Caco-2 (cell line): ENCODE measurements at regions not wholly inside any gene's neighbourhood (a gene's known extent, or its start where the extent isn't known, plus 50 kb on each side); places are given as distances from the start of the nearest gene placed in this dataset.

Experiments
- BruUV-seq: library from RNA; stranded (reverse); fragments of 400-500 nt; replicated peaks from 2 replicates; lab custom pipeline; 2021; lab: Mats Ljungman, UMichigan
- CTCF ChIA-PET: fragments of 300-600 bp; sonication (Branson Sonifier 250); formaldehyde crosslinking; loops from one replicate; lab custom pipeline; 2022; ENCODE audit warnings: antibody characterized with exemption; lab: Charles Lee
- POLR2A ChIA-PET: fragments of 300-600 bp; sonication (Branson Sonifier 250); formaldehyde crosslinking; loops from one replicate; lab custom pipeline; 2022; ENCODE audit warnings: antibody characterized with exemption; lab: Charles Lee
- DNase-seq, 2 experiments: peaks; one replicate each; pipeline versions ENCODE4 v3.0.0 to v3.0.0-alpha.2; 2020 to 2022
- H3K27me3 ChIP-seq: replicated peaks from 2 replicates; pipeline ENCODE4 v1.6.0; 2011; ENCODE audit warnings: low read length; ENCODE audit not compliant: control insufficient read depth, insufficient read depth
- H3K36me3 ChIP-seq: 2 replicates; pipeline ENCODE4 v1.5.1; 2011; ENCODE audit warnings: low read length; ENCODE audit not compliant: control insufficient read depth, insufficient read depth
- H3K4me1 ChIP-seq: fragments of 250-450 bp; sonication (Bioruptor Pico); 2 replicates; pipeline ENCODE4 v1.5.1; 2020; ENCODE audit warnings: mild to moderate bottlenecking
- H3K4me3 ChIP-seq: 2 replicates; pipeline ENCODE4 v1.5.1; 2011; ENCODE audit warnings: low read depth, mild to moderate bottlenecking, control low read depth, low read length
- H3K9me3 ChIP-seq: fragments of 250-450 bp; sonication (Bioruptor Pico); 2 replicates; pipeline ENCODE4 v1.5.1; 2020; ENCODE audit warnings: mild to moderate bottlenecking, moderate library complexity
- H3K27ac Mint-ChIP-seq: one replicate; pipeline ENCODE4 v1.8.0; 2022; ENCODE audit warnings: mixed read lengths; ENCODE audit not compliant: unreplicated experiment
- H3K27me3 Mint-ChIP-seq: one replicate; pipeline ENCODE4 v1.8.0; 2022; ENCODE audit warnings: mixed read lengths; ENCODE audit not compliant: insufficient read depth, unreplicated experiment
- H3K36me3 Mint-ChIP-seq: one replicate; pipeline ENCODE4 v1.8.0; 2022; ENCODE audit warnings: mild to moderate bottlenecking, mixed read lengths; ENCODE audit not compliant: insufficient read depth, unreplicated experiment
- H3K4me1 Mint-ChIP-seq: one replicate; pipeline ENCODE4 v1.8.0; 2022; ENCODE audit warnings: low read depth, mixed read lengths; ENCODE audit not compliant: unreplicated experiment
- H3K4me3 Mint-ChIP-seq: one replicate; pipeline ENCODE4 v1.8.0; 2022; ENCODE audit warnings: mild to moderate bottlenecking, moderate library complexity, mixed read lengths; ENCODE audit not compliant: unreplicated experiment
- H3K9me3 Mint-ChIP-seq: one replicate; pipeline ENCODE4 v1.8.0; 2022; ENCODE audit warnings: mixed read lengths; ENCODE audit not compliant: unreplicated experiment
- intact Hi-C: fragments of 100-400 bp; cut with micrococcal nuclease; formaldehyde crosslinking; loops from one replicate; pipeline ENCODE4 v1.10.0; 2022; ENCODE audit not compliant: unreplicated experiment
- TF ChIP-seq, protein P1 (sequence below), 2 experiments: fragments of 200-600 bp in 1 of 2; IDR thresholded peaks; 1 replicate in 1 of 2; 2 replicates in 1 of 2; pipeline versions ENCODE4 v1.5.1 to v1.8.0; 2011 to 2022; ENCODE audit warnings: antibody characterized with exemption in 1 of 2, control low read depth in 1 of 2, inconsistent platforms in 1 of 2, low read depth in 1 of 2, low read length in 1 of 2, mild to moderate bottlenecking in 1 of 2, moderate library complexity in 1 of 2; ENCODE audit not compliant: insufficient read depth in 1 of 2, severe bottlenecking in 1 of 2, unreplicated experiment in 1 of 2

DNA sequence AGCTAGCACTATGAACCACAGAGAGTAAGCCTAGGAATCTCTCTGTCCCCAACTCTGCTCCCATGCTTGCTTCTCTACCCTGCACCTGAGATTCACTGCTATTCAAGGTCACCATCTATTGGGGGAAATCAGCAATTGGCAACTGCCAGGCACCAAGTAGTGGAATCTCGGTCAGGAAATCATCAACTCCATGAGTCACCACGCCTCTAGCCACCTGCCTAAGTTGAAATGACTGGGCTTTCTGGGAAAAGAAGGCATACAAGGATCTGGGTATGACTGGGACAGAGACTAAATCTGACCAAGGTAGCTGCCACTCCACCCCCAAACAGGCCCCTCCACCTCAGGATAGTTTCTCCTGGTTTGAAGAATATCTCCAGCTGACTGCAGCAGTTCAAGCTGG lies 464.1 kb upstream of the CBLB start:
- Histone ChIP-seq H3K36me3 (no peaks in the 10 kb centered on the region), H3K27me3 (no peaks in the 10 kb centered on the region), H3K4me3 (no peak overlapping the region), H3K9me3 (no peaks in the 10 kb centered on the region), H3K4me1 (no peaks in the 10 kb centered on the region)
- no TSS peak for BruUV-seq
- DNase-seq: no peak
- intact Hi-C loops: no loop called here
- no peaks in the 10 kb centered on the region for H3K9me3 Mint-ChIP-seq
- no peak overlapping the region for H3K4me3 Mint-ChIP-seq
- POLR2A ChIA-PET: no interaction called here
- no peaks in the 10 kb centered on the region for H3K36me3 Mint-ChIP-seq
- TF ChIP-seq, protein P1, sequence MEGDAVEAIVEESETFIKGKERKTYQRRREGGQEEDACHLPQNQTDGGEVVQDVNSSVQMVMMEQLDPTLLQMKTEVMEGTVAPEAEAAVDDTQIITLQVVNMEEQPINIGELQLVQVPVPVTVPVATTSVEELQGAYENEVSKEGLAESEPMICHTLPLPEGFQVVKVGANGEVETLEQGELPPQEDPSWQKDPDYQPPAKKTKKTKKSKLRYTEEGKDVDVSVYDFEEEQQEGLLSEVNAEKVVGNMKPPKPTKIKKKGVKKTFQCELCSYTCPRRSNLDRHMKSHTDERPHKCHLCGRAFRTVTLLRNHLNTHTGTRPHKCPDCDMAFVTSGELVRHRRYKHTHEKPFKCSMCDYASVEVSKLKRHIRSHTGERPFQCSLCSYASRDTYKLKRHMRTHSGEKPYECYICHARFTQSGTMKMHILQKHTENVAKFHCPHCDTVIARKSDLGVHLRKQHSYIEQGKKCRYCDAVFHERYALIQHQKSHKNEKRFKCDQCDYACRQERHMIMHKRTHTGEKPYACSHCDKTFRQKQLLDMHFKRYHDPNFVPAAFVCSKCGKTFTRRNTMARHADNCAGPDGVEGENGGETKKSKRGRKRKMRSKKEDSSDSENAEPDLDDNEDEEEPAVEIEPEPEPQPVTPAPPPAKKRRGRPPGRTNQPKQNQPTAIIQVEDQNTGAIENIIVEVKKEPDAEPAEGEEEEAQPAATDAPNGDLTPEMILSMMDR (IDR thresholded peaks at IDR 0.05; ENCODE audit: insufficient read depth in 1 of 2, low read depth in 1 of 2, low read length in 1 of 2, severe bottlenecking in 1 of 2, unreplicated experiment in 1 of 2): no peak
- H3K27ac Mint-ChIP-seq: no peak overlapping the region
- H3K4me1 Mint-ChIP-seq: peaks cover 9% of the 10 kb centered on the region
- CTCF ChIA-PET: no interaction called here
- H3K27me3 Mint-ChIP-seq: no peaks in the 10 kb centered on the region

DNA sequence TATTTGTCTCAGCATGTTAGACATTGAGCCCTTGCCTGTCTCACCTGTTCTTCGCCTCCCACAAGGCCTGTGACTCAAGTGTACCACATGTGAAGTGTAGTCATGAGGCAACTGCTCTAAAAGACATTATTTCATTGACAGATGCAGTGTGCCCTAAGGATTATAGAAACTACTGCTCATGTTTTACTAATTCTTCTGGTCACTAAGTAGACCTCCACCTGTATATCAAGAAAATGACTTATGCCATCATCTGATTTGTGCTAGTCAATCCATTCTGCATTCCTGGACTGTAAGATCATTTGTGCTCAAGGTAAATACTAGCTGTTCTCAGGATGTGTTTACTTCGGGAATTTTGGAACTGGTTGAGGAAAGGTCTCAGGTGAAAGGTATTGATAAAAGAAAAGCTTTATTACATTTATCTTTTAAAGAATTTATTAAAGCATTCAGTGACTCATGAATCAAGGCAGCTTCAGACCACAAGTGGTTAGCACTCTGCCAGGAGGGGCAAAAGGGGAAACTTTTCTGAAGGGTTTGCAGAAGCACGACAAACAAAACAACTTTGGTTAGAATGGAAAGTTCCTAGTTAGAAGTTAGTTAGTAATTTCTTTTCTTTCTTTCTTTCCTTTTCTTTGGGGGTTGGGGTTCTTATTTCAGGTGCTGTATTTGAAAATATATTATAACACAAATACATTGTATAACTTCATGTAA lies 465.3 kb upstream of the CBLB start:
- no peak for DNase-seq
- ChIA-PET POLR2A (no interaction called here), CTCF (no interaction called here)
- no TSS peak for BruUV-seq
- Mint-ChIP-seq H3K27me3 (no peaks in the 10 kb centered on the region), H3K9me3 (no peaks in the 10 kb centered on the region), H3K4me1 (peaks cover 9% of the 10 kb centered on the region), H3K27ac (no peak overlapping the region), H3K36me3 (no peaks in the 10 kb centered on the region), H3K4me3 (no peak overlapping the region)
- intact Hi-C loops: loop anchor here (1.0 kb wide), 1 partner anchor 23 kb away; no protein-coding TSS in a partner anchor
- H3K9me3 ChIP-seq: no peaks in the 10 kb centered on the region
- no peaks in the 10 kb centered on the region for H3K36me3 ChIP-seq
- no peak overlapping the region for H3K4me3 ChIP-seq
- H3K27me3 ChIP-seq: no peaks in the 10 kb centered on the region
- H3K4me1 ChIP-seq: no peaks in the 10 kb centered on the region
- TF ChIP-seq, protein P1 (IDR thresholded peaks at IDR 0.05; ENCODE audit: insufficient read depth in 1 of 2, low read depth in 1 of 2, low read length in 1 of 2, severe bottlenecking in 1 of 2, unreplicated experiment in 1 of 2): no peak

DNA sequence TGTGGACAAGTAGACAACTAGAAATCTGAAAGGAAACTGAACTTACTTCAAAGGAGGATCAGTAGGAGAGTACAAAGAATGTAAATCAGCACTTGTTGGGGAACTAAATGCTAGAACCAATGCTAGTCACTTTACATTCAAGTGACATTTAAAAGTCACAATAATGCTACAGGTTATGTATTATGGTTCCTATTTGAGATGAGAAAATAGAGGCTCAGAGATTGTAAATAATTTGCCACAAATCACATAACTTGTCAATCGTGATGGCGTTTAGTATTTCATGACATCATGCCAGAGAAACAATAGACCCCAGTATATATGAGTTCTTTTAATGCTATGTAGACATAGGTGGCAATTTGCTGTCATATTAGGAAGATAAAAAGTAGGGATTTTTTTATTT lies 467.8 kb upstream of the CBLB start:
- BruUV-seq: no TSS peak
- intact Hi-C loops: no loop called here

More for the DNA sequence above, 467.8 kb upstream of the CBLB start:
- no peaks in the 10 kb centered on the region for H3K27me3 ChIP-seq
- H3K36me3 ChIP-seq: no peaks in the 10 kb centered on the region
- Mint-ChIP-seq H3K9me3 (no peaks in the 10 kb centered on the region), H3K4me1 (peaks cover 9% of the 10 kb centered on the region), H3K27me3 (no peaks in the 10 kb centered on the region), H3K36me3 (no peaks in the 10 kb centered on the region), H3K4me3 (no peak overlapping the region), H3K27ac (no peak overlapping the region)
- no peaks in the 10 kb centered on the region for H3K9me3 ChIP-seq
- POLR2A ChIA-PET: no interaction called here
- H3K4me1 ChIP-seq: no peaks in the 10 kb centered on the region
- CTCF ChIA-PET: no interaction called here
- DNase-seq: no peak
- TF ChIP-seq, protein P1 (IDR thresholded peaks at IDR 0.05; ENCODE audit: insufficient read depth in 1 of 2, low read depth in 1 of 2, low read length in 1 of 2, severe bottlenecking in 1 of 2, unreplicated experiment in 1 of 2): no peak
- no peak overlapping the region for H3K4me3 ChIP-seq
